Fibroblast of upper back skin (primary cell): ENCODE measurements at regions not wholly inside any gene's neighbourhood (a gene's known extent, or its start where the extent isn't known, plus 50 kb on each side); places are given as distances from the start of the nearest gene placed in this dataset.
A peak's percentile ranks its signal among the peaks of the same experiment; 100 is the strongest.

Experiments
- DNase-seq: peaks from one replicate; pipeline ENCODE4 v3.0.0-alpha.2; 2013

DNA sequence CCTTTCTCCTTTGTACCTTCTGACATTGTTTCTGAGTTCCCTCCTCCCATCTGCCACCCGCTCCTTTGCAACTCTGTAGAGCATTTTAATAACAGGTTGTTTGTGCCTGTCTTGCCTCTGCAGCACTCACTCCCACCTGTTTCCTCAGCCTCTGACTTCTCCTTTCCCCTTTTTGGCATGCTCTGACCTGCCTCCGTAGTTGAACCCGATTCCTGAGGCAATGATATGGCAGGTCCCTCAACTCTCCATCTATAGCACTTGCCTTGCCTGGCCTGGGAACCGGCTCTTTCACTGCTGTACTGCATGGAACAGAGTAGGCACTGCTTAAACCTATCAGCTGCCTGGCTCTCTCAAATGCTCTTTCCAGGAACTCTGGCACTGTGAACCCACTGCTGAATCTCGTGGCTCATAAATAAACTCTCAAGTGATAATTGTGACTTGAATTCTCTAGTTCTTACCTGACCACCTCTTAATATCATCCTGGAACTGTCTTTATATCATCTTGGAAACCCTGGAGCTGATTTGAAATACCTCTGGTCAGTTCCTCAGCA is 50.3 kb downstream of the UTRN start:
- no peak for DNase-seq

DNA sequence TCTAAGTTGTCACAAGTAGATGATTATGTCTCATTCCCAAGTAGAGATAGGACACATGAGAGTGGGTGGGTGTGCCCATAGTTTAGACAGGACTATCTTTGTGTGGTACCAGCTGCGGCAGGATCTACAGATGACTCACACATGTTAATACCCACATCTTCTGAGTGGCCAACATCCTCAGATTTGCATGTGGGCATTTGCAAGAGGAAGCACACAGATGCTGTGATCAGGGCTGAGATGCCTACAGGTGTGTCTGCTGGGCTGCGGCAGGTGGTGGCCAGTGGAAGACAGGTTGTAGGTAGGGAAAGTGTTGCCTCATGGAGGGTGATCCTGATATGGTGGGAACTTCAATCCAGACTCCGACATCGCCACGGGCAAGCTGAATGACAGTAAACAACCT is 50.8 kb downstream of the UTRN start:
- DNase-seq = no peak

DNA sequence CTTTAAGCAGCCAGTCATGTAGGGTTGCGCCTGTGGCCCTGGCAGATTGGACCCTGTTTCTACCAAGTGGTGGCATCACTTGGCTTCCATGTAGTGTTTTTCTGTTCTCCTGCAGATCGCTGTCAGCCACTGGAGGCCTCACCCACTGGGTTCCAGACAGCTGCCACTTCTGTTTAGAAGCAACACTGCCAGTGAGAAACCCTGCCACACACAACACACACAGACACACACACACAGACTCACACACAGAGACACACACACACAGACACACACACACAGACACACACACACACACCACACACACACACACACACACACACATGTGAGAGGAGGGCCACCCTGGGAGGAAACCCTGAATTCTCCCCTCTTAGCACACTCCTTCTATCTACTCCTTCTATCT is 51.8 kb downstream of the UTRN start:
- DNase-seq = no peak

DNA sequence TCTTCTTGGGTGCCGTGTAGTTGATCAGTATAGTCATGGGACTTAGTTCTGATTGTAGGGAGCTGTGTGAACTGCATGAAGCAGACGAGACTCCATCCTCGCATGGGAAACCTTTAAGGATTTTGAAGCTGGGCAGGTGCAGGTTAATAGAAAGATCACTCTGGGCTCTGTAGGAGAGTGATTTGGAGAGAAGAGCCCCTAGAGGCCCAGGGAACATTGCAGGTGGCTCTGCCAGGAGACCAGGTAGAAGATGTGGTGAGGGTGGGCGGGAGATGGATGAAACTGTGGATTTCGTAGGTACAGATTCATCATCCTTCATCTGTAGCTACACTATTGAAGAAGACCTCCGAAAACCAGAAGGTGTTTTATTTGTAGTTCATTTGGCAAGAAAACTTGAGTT is 53.3 kb downstream of the UTRN start:
- DNase-seq = no peak

DNA sequence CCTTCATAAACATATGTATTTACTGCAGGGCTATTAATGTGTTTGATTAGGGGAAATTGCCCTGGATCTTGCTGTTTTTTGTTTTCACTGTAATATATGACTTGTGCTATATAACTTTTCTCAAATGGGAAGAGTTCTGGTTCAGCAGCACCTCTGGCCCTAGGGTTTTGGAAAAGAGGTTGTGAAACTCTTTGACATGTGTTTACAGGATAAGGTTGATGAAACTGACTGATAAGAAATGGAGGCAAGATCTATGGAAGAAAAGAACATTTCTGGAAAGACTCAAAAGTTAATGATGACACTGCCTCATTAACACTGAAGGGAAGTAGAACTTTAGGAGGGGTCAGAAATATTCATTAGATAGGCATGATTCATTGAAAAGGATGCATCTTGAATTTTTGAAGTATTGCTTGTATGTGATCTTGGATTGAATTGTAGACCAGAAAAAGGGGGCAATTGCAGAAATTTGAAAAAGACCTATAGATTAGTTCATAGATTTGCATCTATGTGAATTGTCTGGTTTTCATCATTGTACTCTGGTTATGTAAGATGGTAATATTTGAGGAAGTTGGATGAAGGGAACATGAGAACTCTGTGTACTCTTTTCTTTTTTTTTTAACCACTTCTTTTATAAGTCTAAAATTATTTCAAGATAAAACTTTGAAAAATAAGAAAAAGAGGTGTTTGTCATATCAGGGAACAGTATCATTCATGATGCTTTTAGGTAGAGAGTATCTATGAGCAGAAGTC is 54.0 kb downstream of the UTRN start:
- DNase-seq = no peak

DNA sequence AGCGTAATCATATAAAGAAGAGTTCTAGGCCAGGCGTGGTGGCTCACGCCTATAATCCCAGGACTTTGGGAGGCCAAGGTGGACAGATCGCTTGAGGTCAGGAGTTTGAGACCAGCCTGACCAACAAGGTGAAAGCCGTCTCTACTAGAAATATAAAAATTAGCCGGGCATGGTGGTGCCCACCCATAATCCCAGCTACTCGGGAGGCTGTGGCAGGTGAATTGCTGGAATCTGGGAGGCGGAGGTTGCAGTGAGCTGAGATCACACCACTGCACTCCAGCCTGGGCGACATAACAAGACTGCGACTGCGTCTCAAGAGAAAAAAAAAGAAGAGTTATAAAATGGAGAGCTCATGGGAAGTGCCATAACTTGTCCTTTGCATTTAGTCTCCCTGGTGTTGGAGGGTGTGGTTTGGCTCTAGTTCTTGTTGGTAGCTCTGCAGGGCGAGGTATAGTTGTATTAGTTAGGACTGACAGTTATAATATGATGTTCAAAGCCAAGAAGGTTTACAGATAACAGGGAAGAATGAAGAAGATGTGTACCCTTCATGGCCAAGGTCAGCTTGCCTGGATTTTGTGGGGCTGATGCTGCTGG is 54.8 kb downstream of the UTRN start:
- DNase-seq = no peak

DNA sequence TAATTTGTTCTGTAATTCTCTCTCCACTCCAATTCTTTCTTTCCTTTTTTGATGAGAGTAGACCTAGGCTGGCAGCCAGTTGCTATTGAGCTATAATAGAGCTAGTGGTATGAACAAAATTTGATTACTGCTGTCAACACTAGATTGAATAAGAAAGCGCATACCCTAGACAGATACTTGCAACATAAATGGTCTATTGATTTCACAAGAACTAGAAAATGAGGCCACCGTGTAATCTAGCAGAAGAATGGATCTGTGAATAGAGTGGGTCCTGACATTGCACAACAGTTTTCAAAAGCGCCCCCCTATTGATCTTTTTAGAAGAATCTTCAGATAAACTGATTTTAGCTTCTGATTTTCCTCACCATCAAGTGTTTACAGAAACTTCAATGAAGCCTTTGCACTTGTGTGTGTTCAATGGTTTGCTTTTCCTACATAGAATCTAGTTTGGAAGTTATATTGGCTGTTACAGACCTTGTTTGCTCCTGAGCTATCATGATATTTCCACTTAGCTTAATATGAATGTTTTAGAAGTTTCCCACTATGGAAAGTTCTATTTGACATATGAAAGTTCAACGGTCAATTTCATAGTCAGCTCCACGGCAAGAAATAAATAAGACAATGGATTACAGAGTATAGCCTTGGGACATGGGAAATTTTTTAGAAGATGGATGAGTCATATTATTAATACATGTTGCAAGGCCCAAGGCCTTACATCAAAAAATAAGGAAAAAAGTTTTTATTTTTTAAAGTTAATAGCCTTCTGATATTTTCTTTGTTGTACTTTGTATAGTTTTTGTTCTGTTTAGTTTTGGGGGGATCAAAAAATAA is 55.6 kb downstream of the UTRN start:
- DNase-seq = no peak

DNA sequence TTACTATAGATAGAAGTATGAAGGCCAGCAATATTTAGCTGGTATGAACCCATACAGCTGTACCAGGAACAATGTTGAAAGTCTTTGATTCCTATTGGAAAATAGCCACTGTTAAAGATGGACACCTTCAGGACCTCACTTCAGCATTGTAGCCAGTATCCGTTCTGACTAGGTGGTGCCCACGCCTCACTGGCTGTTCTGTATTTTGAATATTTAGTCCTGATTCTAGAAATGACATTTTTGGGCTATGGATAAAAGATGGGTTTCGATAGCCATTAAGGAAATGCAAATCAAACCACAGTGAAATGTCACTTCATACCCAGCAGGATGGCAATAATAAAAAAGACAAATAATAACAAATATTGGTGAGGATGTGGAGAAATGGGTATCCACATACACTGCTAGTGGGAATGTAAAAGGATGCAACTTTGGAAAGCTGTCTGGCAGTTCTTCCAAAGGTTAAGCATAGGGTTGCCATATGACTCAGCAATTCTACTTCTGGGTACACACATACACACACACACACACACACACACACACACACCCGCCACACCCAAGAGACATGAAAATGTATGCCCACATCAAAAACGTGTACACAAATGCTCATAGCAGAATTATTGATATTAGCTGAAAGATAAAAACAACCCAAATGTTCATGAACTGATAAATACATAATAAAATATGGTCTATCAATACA is 56.8 kb downstream of the UTRN start:
- no peak for DNase-seq

DNA sequence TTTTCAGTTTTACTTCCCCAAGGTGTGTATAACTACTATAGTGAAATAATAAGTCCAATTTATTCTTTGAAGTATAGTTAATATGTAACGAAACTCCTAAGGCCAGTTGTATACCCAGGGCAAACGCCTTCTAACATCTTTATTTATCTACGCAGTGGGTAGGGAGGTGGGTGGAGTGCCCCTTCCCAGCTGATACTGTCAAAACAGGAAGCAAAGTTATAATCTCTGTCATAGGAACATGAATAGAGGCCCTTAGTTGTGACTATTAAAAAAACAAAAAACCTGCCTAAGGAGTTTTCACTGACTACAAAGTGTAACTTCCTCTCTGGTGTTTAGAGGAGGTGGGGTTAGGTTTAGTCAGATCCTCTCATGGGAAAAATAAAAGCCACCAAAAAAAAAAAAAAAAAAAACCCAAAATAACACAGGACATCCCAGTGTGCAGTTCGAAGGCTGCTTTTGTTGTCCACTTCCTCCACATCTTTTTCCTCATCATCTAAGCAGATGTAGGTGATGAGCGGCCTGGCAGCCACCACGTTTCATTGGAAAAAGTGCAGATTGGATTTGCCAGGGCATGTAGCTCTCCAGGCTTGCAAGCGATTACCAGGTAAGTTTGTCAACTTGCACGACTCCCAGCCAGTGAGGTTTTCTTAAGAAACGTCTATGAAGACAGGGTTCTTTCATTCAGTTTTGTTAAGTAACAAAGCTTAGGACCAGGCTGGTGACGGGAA is 58.7 kb downstream of the UTRN start:
- no peak for DNase-seq

DNA sequence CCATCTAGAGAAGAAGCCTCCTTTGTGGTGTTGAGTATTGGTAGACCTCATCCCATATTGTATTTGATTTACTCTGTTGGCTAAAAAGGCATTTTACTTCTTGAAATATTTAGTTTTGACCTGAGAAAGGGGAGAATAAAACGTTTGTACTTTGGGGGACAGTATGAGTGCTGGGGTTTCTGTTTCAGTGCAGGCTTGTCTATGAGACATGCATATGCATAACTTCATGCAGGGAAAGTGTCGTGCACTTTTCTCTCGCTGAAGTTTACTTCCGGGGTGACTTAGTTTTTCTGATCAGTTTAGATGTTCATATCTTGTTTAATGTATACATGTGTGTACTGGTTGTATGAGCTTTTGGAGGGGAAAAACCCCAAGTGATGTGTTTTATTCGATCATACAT is 59.5 kb downstream of the UTRN start:
- no peak for DNase-seq

DNA sequence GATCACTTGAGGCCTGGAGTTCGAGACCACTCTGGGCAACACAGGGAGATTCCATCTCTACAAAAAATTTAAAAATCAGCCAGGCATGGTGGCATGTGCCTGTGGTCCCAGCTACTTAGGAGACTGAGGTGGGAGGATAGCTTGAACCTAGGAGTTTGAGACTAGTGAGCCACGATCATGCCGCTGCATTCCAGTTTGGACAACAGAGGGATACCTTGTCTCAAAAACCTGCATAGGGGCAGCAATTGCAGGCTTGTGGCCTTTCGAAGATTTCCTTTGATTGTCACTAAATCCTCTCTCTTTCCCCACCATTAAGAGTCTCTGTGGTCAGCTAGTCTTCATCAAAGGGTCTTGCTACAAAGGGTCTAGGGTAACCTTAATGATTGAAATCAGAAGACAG is 60.3 kb downstream of the UTRN start:
- no peak for DNase-seq

DNA sequence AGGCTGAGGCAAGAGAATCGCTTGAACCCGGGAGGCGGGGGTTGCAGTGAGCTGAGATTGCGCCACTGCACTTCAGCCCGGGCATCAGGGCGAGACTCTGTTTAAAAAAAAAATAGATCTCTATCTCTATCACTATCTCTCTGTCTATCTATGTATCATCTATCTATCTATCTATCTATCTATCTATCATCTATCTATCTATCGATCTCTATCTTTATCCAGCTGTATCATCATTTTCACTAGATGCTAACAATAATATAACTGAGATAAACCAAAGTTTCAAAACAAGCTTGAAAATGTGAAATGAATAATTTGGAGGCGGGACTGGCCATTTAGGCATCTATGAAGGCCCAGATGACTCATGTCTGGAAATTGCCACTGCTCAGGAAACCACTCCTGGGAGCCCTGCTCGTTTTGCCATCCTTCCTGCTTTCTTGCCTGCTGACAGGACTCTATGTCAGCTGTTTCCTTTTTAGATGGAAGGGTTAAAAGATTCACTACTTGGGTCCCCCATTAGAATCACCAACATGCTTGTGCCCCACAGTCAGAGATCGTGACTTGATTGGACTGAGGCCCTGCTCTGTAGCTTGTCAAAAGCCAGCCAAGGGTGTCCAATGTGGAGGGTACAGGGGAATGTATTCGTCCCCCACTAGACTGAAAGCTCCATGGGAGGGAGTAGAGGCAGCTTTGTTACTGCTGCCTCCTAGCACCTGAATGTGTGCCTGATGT is 61.7 kb downstream of the UTRN start:
- peak; percentile 83 for DNase-seq

DNA sequence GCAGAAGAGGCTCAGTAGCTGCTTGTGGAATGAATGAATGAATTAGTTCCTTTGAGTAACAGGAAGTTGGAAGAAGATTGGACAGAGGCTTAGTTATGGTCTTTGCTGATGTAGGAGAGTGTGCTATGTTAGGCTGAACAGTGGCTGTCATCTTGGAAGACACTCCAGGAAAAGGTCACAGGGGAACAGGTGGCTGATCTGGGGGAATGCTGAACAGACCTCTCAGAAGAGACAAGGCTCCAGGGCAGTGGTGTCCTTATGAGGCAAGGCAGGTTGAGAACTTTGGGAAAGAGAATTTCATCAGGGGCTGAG is 62.3 kb downstream of the UTRN start:
- no peak for DNase-seq

DNA sequence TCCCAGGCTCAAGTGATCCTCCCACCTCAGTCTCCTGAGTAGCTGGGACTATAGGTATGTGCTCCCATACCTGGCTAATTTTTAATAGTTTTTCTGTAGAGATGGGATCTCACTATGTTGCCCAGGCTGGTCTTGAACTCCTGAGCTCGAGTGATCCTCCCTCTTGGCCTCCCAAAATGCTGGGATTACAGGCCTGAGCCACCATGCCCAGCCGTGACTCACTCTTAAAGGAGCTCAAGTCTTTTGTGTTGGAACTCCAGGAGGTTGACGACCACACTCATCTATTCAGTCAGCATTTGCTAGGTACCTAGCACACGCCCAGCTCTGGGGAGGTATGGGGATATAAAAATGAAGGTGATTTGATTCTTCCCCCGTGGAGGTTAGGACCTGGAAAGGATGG is 62.8 kb downstream of the UTRN start:
- no peak for DNase-seq

DNA sequence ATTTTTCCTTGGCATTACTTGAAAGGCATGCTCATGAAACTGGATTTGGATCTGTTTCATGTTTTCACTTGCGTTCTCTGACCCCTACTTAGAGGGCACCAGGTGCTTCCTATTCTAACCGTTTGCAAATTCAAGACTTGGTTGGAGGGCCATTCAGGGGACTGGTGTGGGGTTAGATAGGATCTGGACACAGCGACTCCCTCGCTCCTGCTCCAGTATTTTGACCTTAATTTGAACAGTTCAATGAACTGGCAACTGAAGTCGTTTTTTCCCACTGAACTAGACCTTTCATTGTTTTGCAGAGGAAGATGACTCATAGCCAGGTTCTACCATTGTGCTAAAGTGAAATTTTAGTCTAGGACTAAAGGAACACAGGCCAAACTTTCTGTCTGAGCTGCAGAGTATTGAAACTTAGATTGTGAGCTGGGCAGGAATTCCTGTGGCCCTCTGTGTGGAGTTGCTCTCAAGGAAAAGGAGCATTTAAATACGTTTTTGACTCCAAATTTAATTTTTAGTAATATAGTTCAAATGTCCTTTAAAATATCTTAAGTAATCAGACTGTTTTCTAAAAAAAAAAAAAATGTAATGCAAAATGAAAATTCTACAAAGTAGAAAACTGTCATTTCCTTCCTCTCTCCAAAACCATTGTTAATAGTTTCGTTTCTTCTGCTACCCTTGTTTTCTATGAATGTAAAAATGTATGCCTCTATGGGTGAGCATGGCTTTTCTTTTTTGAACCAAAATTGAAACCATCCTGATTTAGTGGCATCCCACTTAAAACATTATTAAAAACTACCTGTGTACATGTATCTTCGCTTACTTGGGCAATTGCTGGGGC is 64.8 kb downstream of the UTRN start:
- DNase-seq = peak; percentile 56

DNA sequence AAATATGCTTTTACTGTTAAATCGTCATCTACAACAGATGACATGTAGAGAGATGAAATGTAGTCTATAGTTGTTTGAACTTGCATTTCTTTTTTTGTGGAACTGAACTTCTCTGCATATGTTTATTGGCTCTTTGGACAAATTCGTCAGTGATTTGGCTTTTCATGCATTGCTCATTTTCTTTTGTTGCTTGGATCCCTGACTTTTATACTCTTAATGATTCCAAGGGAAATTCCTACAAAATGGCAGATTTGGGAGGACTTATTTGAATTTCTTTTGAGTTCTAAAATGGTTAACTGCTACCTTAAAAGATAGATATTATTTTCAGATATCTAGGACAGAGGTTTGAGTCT is 65.4 kb downstream of the UTRN start:
- no peak for DNase-seq

DNA sequence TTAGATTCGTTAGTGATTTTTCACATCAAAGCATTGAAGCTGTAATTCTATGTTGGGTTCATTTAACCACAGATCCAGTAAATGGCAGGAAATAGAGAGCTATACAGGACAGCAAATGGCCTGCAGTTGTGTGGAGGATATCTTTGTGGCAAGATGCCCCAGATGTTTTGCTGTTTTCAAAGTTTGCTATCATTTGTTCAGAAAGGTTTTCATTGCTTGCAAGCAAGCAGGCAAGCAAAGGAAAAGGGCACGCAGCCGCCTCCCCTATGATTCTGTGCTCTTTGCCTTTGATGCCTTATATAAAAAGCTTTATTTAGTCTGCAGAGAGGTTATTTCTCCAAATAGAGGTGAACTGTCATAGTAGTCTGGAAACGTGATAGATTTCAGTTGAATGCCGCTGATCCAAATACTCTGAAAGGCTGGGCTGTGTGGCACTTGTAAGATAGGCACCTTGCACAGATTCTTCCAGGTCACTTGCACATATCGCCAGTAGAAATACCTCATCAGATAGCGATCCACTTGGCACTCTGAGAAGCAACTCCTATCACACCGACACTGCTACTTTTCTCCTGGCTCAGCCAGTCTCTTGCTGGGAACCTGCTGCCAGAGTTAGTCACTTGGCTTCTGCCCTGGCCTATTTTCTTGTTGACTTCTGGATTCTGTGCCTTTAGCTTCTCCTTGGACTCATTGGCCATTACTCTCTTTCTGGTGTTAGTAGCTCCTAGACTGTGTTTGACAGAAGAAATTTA is 66.4 kb downstream of the UTRN start:
- DNase-seq = no peak

DNA sequence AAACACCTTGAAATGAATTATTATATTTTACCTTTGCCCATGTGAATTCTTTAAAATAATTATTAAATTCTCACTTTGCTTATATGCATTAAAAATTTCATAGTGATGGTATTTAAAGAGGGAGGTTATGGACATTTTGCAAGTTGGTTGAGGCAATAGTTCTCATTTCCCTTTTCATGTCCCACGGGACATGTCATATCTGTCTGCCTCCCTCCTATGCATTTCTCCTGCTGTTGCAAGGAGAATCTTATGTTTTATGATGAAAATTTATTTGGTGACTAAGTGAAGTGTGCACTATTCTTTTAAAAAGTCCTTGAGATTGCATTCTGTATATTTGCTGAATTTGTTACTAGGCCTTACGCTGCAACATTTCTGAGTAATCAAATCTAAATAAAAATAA is 67.2 kb downstream of the UTRN start:
- no peak for DNase-seq

DNA sequence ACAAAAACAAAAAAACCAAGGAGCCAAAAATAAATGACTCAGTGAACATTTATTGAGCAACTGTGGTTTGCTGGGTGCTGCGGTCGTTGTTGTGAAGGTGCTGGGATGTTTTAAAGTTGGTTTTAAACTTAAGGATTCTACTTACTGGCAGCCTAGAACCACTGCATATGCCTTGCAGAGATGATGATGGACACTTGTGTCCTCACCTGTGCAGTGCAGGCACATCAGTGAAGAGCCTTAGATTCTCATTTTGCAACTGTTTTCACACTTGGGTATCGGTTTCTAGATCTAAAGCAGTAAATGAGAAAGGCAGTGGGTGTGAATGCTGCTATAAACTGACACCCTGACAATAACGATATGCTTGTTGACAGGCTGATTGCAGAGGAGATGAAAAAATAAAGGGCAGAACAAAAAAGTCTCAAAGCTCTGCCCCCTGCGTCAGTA is 68.8 kb downstream of the UTRN start:
- DNase-seq = no peak

DNA sequence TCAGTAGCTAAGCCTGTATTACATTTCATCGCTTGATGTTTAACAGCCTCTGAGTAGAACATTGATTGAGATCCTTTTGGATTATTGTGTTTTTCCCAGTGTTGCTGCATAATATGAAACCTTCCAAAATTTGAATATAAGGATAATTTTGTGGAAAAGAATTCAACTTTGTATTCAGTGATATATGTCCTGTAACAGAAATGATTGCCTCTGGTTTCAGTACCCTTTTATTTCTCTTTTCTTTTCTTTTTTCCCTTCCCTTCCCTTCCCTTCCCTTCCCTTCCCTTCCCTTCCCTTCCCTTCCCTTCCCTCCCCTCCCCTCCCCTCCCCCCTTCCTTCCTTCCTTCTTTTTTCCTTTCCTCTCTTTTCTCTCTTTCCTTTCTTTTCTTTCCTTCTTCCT is 74.6 kb downstream of the UTRN start:
- DNase-seq = no peak
